ENCODE measurements at regions not wholly inside any gene's neighbourhood (a gene's known extent, or its start where the extent isn't known, plus 50 kb on each side); places are given as distances from the start of the nearest gene placed in this dataset.
A peak's percentile ranks its signal among the peaks of the same experiment; 100 is the strongest.
"Not testable (repeated sequence)": the region's sequence is repeated elsewhere in the genome, so short reads cannot be mapped to it uniquely, and the experiment has no call there.

DNA sequence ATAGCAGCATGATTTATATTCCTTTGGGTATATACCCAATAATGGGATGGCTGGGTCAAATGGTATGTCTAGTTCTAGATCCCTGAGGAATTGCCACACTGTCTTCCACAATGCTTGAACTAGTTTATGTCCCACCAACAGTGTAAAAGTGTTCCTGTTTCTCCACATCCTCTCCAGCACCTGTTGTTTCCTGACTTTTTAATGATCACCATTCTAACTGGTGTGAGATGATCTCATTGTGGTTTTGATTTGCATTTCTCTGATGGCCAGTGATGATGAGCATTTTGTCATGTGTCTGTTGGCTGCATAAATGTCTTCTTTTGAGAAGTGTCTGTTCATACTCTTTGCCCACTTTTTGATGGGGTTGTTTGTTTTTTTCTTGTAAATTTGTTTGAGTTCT, 54.0 kb upstream of the GPR89A start:
- not testable (repeated sequence) for H3K4me3 ChIP-seq; H3K27me3 ChIP-seq; H3K4me1 ChIP-seq; H3K9me3 ChIP-seq; H3K27ac ChIP-seq; DNase-seq (ENCODE audit: low spot score); H3K36me3 ChIP-seq

DNA sequence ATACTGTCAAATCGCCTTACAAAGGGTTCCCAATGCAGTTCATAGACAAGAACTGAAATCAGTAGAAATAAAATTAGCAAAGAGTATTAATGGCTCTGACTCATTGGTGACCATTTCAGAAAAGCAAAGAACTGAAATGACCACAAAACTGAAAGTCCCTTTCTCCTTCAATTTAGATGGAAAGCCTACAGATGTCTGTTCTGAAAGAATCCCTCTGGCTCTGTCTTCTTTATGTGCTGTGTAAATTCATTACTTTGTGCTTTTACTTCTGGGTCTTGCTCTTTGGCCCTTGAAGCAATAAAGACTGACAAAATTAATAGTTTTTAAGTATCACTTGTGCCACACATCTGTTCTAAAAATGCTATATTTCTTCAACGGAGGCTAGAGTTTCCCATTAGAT, 62.7 kb upstream of the GPR89A start:
- no peaks in the 10 kb centered on the region for H3K27me3 ChIP-seq

GRCh38 chr1:145541685-145542084, 66.1 kb upstream of the GPR89A start:
- not testable (repeated sequence) for DNase-seq (ENCODE audit: low spot score); H3K4me3 ChIP-seq; H3K9me3 ChIP-seq; H3K4me1 ChIP-seq; H3K27me3 ChIP-seq; H3K27ac ChIP-seq; H3K36me3 ChIP-seq

More for the DNA sequence above, 62.7 kb upstream of the GPR89A start:
- Histone ChIP-seq H3K9me3 (no peaks in the 10 kb centered on the region), H3K4me3 (no peak overlapping the region), H3K36me3 (no peaks in the 10 kb centered on the region), H3K27ac (no peak overlapping the region), H3K4me1 (no peaks in the 10 kb centered on the region)
- TF ChIP-seq, protein P1, sequence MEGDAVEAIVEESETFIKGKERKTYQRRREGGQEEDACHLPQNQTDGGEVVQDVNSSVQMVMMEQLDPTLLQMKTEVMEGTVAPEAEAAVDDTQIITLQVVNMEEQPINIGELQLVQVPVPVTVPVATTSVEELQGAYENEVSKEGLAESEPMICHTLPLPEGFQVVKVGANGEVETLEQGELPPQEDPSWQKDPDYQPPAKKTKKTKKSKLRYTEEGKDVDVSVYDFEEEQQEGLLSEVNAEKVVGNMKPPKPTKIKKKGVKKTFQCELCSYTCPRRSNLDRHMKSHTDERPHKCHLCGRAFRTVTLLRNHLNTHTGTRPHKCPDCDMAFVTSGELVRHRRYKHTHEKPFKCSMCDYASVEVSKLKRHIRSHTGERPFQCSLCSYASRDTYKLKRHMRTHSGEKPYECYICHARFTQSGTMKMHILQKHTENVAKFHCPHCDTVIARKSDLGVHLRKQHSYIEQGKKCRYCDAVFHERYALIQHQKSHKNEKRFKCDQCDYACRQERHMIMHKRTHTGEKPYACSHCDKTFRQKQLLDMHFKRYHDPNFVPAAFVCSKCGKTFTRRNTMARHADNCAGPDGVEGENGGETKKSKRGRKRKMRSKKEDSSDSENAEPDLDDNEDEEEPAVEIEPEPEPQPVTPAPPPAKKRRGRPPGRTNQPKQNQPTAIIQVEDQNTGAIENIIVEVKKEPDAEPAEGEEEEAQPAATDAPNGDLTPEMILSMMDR (IDR thresholded peaks at IDR 0.05) = no peak
- DNase-seq (ENCODE audit: low spot score) = no peak

DNA sequence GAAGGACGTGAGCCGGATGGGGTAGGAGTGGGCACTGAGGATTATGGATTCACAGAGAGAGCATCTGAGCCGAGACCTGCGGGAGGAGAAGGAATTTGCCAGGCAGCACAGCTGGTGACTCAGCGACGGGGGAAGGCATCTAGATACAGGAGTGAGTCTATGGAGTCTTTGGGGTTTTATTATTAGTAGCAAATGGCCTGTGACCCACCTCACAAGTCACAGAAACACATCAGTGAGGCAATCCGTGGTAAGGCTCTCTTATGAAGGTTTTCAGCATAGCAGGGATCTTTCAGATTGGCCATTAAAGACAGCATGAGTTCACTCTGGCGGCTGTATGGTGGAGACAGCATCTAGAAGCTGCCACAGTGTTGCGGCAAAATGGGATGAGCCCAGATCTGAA, 66.5 kb upstream of the GPR89A start:
- not testable (repeated sequence) for H3K27me3 ChIP-seq; DNase-seq (ENCODE audit: low spot score)

DNA sequence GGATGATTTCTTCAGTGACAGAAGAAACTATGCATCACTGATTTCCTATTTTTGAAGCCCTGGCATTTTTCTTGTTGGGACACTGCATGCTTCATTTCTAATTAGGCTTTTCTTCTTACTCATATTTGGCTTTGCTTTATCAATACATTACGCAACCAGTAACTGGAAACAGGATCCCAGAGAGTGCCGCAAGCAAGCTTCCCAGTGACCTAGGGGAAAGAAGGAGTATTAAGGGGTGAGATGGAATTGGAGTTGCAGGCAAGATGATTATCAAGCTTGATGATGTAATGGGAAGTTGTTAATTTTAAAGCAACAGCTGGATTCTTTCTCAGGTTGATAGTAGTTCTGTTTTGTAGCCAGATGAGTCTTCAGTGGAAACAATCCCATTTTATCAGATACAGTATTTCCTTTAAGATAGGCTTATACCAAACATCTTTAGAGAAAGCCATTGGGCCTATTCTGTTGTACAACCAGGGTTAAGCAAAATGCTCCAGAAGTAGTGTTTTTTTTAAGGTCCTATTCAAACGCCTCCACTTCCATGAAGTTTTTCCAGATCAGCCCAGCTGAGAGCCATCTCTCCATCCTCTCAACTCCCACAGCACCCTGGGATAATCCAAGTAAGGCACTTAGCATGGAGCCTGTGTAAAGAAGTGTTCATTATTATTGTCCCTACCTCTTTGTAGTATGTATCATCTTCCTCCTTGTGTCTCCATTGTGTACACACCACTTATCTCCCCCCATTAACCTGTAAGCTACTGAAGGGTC, 69.5 kb upstream of the GPR89A start:
- H3K27me3 ChIP-seq; H3K4me1 ChIP-seq; H3K9me3 ChIP-seq; H3K4me3 ChIP-seq; H3K36me3 ChIP-seq; DNase-seq (ENCODE audit: low spot score): not testable (repeated sequence)
- peak overlapping the region in 1 of 2 donors; percentile 16 for H3K27ac ChIP-seq

More for the DNA sequence above, 66.5 kb upstream of the GPR89A start:
- H3K36me3 ChIP-seq, H3K4me3 ChIP-seq, H3K4me1 ChIP-seq, H3K9me3 ChIP-seq, H3K27ac ChIP-seq: not testable (repeated sequence)

- H3K27me3 ChIP-seq; H3K36me3 ChIP-seq; H3K9me3 ChIP-seq; DNase-seq (ENCODE audit: low spot score); H3K4me3 ChIP-seq; H3K4me1 ChIP-seq; H3K27ac ChIP-seq: not testable (repeated sequence)
Observed at GRCh38 chr1:145537003-145537402, 70.8 kb upstream of the GPR89A start.

DNA sequence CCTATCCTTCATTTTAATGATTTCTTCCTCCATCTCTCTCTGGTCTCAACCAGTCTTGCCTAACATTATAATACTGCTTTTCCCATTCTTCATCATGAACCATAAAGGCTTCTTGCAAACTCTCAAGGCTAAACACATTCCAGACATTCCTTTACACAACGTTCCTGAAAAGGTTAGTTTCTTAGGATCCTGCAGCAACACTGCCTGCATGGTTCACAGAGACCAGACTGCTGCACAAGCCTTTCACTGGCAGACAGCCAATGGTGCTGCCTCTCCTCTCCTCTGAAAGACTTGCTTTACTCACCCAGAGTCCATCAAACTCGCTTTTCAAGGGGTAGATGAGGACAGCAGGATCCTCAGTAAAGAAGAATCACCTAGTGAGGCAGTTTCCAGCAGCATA, 72.3 kb upstream of the GPR89A start:
- not testable (repeated sequence) for H3K36me3 ChIP-seq; H3K9me3 ChIP-seq; DNase-seq (ENCODE audit: low spot score); H3K4me3 ChIP-seq; H3K27me3 ChIP-seq; H3K27ac ChIP-seq; H3K4me1 ChIP-seq

- H3K4me3 ChIP-seq; H3K27me3 ChIP-seq; H3K4me1 ChIP-seq; H3K9me3 ChIP-seq; DNase-seq (ENCODE audit: low spot score); H3K36me3 ChIP-seq; H3K27ac ChIP-seq: not testable (repeated sequence)
Observed at GRCh38 chr1:145528068-145528564, 79.7 kb upstream of the GPR89A start.

- H3K27me3 ChIP-seq; H3K9me3 ChIP-seq; H3K36me3 ChIP-seq; H3K27ac ChIP-seq; H3K4me1 ChIP-seq; DNase-seq (ENCODE audit: low spot score); H3K4me3 ChIP-seq: not testable (repeated sequence)
Observed at GRCh38 chr1:145520159-145520558, 87.6 kb upstream of the GPR89A start.

GRCh38 chr1:145519302-145519701, 88.5 kb upstream of the GPR89A start:
- not testable (repeated sequence) for H3K4me3 ChIP-seq; H3K36me3 ChIP-seq; H3K9me3 ChIP-seq; H3K27ac ChIP-seq; H3K27me3 ChIP-seq; H3K4me1 ChIP-seq; DNase-seq (ENCODE audit: low spot score)

GRCh38 chr1:145513017-145513416, 87.6 kb upstream of the NBPF20 start:
- H3K27me3 ChIP-seq; H3K4me3 ChIP-seq; DNase-seq (ENCODE audit: low spot score); H3K36me3 ChIP-seq; H3K9me3 ChIP-seq; H3K4me1 ChIP-seq; H3K27ac ChIP-seq: not testable (repeated sequence)

DNA sequence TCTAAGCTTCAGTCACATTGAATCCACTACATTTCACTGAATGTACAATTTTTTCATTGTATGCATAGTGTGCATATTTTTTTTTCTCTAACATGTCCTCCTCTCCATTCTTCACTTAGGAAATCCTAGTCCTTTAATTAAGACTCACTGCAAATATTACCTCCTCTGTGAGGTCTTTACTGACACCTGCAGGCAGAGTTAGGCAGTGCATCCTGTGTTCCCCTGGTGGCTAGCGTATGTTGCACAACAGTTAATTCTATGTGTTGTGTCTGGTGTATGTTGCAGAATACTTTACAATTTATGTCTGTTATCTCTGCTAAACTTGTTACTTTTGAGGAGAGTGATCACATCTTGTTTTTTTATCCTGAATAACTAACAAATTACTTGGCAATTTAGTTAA, 82.7 kb upstream of the NBPF20 start:
- DNase-seq (ENCODE audit: low spot score) = not testable (repeated sequence)

GRCh38 chr1:145505663-145506647, 80.6 kb upstream of the NBPF20 start:
- not testable (repeated sequence) for DNase-seq (ENCODE audit: low spot score); H3K9me3 ChIP-seq; H3K4me1 ChIP-seq; H3K4me3 ChIP-seq; H3K36me3 ChIP-seq; H3K27ac ChIP-seq; H3K27me3 ChIP-seq

More for the DNA sequence above, 82.7 kb upstream of the NBPF20 start:
- not testable (repeated sequence) for H3K36me3 ChIP-seq, H3K27me3 ChIP-seq, H3K27ac ChIP-seq, H3K4me3 ChIP-seq, H3K4me1 ChIP-seq, H3K9me3 ChIP-seq

All from right atrium auricular region (tissue), 2 donors.